C4-2B (cell line): ENCODE measurements at regions not wholly inside any gene's neighbourhood (a gene's known extent, or its start where the extent isn't known, plus 50 kb on each side); places are given as distances from the start of the nearest gene placed in this dataset.

Source experiments
- H3K27ac ChIP-seq: fragments of 450-650 bp; 2 replicates; pipeline ENCODE4 v1.5.1; 2017
- ZFX ChIP-seq: fragments of 450-650 bp; IDR thresholded peaks from 2 replicates; pipeline ENCODE4 v1.6.1; 2017
- TF ChIP-seq, protein P1 (sequence below): fragments of 450-650 bp; conservative IDR thresholded peaks from 2 replicates; pipeline ENCODE4 v1.5.1; 2017; ENCODE audit warnings: mild to moderate bottlenecking

DNA sequence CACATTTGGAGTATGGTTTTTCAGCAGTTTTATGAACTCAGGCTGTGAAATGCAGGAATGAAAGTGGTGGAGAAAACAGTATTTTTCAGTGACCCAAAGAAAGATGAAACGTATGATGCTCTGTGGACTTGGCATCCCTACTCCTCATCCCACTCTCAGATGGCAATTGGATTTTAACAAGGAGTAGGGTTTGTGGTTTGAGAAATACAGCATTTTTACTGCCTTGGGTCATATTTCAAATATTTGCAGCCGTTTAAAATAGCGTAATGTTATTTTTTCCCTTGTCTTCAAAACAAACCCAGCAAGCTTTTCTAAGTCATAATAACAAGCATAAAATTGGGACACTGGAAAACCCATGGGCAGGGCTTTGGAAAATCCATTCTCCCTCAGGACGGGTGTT is 117.2 kb upstream of the LRIG1 start:
- TF ChIP-seq ZFX = no peak
- TF ChIP-seq, protein P1, sequence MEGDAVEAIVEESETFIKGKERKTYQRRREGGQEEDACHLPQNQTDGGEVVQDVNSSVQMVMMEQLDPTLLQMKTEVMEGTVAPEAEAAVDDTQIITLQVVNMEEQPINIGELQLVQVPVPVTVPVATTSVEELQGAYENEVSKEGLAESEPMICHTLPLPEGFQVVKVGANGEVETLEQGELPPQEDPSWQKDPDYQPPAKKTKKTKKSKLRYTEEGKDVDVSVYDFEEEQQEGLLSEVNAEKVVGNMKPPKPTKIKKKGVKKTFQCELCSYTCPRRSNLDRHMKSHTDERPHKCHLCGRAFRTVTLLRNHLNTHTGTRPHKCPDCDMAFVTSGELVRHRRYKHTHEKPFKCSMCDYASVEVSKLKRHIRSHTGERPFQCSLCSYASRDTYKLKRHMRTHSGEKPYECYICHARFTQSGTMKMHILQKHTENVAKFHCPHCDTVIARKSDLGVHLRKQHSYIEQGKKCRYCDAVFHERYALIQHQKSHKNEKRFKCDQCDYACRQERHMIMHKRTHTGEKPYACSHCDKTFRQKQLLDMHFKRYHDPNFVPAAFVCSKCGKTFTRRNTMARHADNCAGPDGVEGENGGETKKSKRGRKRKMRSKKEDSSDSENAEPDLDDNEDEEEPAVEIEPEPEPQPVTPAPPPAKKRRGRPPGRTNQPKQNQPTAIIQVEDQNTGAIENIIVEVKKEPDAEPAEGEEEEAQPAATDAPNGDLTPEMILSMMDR = no peak
- no peak overlapping the region for H3K27ac ChIP-seq

DNA sequence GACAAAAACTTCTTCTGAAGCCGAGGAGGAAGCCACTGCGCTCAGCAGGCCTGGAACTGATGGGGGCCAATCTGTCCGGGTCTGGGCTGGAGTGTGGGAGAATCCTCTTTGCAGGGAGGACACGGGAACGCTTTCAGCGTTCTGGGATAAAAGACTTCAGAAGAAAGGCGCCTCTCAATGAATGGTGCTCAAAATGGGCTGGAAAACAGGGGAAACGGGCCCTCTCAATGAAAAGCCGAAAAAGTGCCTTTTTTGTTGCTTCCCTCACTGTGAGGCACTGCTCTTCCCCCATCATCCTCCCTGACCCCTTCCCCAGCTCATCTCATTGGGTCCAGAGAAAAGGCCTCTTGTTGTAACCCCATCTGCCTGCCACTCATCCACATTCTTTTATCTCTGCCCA is 119.5 kb upstream of the LRIG1 start:
- H3K27ac ChIP-seq = no peak overlapping the region
- TF ChIP-seq ZFX = no peak
- TF ChIP-seq, protein P1 = no peak

DNA sequence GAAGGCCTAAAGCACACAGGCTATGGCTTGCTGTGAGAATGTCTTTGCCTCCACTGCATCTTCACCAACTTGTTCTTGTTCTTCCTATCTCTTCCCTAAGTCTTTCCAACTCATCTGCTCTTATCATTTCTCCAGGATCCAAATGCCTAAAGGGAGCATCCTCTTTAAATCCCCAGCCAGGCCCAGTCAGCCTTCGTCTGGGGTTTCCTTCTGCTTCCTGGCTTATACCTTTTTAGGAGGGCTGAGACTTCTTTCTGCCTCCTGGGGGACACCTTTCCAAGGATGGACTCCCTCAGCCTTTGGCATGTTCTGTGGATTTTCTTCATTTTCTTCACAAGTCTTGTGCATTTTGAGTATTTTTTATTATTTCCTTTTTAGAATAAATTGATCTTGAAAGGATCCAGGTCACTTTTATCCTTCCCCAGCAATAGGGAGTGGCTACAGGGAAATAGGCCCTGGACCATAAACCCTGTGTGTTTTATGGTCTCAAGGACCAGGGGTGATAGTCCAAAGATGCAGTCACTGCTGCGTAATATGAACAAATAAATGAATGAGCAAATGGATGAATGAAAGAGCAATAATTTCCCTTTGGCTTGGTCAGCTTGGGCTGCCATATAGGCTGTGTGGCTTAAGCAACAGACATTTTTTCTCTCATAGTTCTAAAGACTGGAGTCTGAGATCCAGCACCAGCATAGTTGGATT is 122.1 kb upstream of the LRIG1 start:
- no peak for TF ChIP-seq ZFX
- TF ChIP-seq, protein P1 = no peak
- H3K27ac ChIP-seq = no peak overlapping the region

DNA sequence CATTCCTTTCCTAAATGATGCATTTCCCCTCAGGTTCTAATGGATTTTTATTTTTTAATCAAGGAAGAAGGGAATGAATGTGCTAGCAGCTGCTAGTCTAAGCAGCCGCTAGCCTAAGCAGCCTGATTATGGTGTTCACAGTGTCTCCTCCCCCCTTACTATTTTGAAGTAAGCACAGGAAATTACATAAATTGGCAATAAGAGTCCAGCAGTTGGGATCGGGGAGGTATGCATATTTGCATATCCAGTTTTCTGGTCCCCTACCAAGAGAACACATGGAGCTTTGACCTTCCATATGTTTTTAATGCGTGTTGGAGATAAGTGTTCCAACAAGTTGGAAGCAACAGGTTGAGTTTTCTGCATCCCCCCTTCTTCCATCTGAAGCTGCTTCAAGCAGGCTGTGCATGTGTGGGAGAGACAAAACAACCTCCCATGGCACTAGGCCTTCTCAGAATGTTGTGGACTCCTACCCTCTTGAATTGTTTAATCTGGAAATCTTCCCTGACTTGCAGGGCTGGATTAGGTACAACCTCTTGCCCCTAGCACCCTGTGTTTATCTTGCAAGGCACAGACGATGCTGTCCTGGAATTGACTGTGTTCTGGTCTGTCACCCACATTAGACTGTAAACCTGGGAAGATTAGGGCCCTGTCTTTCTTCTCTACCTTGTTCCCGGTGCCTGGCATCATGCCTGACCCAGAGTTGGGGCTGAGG is 124.8 kb upstream of the LRIG1 start:
- 0 out of 2 replicates have a peak, but pooled peaks have one; percentile 24 for TF ChIP-seq ZFX
- TF ChIP-seq, protein P1 = no peak
- H3K27ac ChIP-seq = peak overlapping the region; percentile 58; the same call in 1 of the 2 replicates

DNA sequence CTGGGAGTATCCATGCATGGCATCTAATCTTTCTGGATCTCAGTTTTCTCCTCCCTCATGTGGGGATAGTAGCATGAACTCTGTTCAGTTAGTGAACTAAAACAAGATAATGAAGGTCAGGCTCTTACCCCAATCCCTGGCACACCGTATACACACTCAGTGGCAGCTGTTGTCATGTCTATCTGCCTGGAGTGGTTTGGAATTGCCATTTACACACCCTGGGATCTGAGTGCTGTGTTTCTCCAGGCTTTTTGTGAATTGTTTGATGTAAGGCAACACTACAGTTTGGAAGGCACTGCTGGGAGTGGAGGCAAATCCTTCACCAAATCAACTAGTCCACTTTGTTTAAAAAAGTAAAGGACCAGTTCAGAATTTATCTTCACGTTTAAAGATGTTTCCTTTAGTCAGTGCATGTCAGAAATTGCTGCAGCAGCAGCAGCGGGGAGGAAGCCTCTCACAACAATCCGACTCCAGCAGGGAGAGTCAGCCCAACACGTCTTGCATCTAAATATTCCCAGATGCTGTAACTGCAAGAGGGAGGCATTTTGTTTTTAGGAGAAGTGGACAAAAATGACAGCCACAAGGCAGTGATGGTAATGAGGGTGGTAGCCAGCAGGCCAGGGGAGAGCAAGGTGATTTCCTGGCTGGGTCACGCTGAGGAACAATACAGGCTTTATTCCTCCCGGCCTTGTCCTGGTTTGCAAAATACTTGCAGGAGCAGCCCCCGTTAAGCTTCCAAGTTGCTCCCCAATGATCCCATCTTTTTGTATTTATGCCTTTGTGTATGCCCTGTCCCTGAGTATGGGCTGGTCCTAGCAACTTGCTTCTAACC is 128.5 kb upstream of the LRIG1 start:
- TF ChIP-seq ZFX = no peak
- TF ChIP-seq, protein P1 = no peak

DNA sequence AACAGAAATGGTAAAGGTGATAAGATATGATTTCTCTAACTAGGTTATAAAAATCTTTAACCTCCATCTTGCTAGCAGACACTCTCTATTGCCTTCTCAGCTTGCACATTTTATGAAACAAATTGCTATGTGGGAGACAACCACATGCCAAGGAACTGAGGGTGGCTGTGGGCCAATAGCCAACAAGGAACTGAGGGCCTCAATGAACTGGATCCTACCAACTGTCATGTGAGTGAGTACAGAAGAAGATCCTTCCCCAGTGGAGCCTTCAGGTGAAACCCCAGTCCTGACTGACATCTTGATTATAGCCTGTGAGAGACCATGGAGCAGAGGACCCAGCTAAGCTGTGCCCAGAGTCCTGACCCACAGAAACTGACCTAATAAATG is 129.2 kb upstream of the LRIG1 start:
- no peak overlapping the region for H3K27ac ChIP-seq
- TF ChIP-seq ZFX = no peak
- TF ChIP-seq, protein P1 = no peak

More for the DNA sequence above, 128.5 kb upstream of the LRIG1 start:
- H3K27ac ChIP-seq = no peak overlapping the region
